AG08395 (cell line): ENCODE measurements at regions not wholly inside any gene's neighbourhood (a gene's known extent, or its start where the extent isn't known, plus 50 kb on each side); places are given as distances from the start of the nearest gene placed in this dataset.
"Not testable (repeated sequence)": the region's sequence is repeated elsewhere in the genome, so short reads cannot be mapped to it uniquely, and the experiment has no call there.

Experiments used
- DNase-seq: peaks from one replicate; pipeline ENCODE4 v3.0.0; 2012; ENCODE audit warnings: mixed read lengths, low spot score

DNA sequence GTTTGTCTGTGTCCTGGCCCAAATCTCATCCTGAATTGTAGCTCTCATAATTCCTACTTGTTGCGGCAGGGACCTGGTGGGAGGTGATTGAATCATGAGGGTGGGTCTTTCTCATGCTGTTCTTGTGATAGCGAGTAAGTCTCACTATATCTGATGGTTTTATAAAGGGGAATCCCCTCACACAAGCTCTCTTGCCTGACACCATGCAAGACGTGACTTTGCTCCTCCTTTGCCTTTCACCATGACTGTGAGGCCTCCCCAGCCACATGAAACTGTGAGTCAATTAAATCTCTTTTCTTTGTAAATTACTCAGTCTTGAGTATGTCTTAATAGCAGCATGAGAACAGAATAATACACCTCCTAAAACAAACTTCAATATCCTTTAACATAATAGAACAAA, 1065.6 kb downstream of the PLA2G4A start:
- DNase-seq, result no peak

DNA sequence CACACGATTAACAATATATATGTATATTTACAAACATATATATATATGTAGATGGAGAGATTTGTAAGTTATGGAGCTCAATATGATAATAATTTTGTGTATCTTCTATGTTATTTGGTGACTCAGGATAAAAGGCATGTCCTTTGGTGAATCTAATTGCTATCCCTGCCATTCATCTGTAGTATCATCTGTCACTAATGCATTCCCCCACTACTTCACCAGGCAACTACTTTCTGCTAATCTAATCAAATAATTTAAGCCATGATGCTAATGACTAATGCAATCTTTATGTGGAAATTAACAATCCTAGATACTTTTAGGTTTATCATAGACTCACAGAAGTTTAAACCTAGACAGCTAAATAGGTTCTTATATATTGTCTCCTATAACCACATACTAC, 1074.5 kb downstream of the PLA2G4A start:
- no peak for DNase-seq

DNA sequence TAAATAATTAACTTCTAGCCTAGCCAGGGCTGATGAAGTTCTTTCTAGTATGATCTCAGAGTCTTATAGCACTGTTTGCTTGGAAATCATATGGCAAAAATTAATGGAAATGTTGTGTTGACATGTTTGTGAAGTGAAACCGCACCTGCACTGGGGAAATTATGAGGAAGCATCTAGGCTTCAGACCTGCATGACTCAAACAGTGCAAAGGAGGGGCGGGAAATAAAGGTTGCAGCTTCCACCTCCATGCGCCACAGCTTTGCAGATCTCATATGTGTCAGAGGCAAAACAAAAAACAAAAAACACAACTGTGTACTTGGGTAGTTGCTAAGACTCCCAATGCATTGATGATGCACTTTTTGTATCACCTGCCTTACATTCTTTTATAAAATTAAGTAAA, 1080.6 kb downstream of the PLA2G4A start:
- no peak for DNase-seq

DNA sequence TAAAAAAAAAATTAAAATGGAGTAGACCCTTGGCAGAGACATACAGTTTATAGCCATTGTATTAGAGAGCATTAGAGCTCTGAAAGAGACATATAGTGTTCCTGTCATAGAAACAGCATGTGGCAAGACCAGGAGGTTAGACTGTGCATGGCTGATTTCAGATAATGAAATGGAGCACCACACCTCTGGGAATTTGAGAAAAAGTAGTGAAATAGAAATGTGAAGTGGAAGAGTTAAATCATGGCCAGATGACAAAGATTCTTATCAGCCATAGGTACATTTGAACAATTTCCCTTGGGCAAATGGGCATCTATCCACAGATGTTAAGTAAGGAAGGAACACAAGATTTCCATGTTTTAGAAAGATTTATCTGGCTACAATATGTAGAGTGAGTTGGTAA, 1083.1 kb downstream of the PLA2G4A start:
- no peak for DNase-seq

DNA sequence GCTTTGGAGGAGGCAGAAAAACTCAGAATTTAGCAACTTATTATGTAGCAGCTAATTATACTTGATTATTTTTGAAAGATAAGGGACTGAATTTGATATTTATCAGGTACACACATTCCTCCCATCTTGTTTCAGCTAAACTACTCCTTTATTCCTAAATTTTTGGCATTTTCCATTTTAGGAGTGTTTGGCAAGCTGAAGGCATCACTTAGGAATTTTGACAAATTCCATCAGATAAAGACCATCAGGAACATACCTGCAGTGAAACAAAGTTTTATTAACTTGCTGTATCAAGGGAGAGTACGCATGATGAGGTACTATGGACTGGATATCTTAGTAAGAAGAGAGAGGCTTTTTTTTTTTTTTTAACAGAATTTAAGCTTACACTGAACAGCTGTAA, 1092.2 kb downstream of the PLA2G4A start:
- no peak for DNase-seq

DNA sequence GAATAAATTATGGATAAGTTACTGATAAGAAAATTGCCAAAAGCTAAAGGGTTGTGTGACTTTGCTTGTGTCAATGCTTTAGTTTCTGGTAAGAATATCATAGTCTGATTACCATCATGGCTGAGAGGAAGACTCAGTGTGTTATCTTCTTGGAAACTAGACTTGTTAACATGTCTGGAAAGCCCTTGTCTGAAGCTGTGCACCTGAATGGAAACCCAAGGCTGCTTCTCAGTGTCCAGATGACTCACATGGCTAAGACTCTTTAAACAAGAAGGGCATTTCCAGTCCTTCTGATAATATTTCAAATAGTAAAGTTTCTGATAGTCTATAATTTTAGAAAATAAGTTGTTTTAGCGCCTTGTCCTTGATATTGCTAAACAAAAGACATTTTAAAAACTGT, 1092.7 kb downstream of the PLA2G4A start:
- no peak for DNase-seq

DNA sequence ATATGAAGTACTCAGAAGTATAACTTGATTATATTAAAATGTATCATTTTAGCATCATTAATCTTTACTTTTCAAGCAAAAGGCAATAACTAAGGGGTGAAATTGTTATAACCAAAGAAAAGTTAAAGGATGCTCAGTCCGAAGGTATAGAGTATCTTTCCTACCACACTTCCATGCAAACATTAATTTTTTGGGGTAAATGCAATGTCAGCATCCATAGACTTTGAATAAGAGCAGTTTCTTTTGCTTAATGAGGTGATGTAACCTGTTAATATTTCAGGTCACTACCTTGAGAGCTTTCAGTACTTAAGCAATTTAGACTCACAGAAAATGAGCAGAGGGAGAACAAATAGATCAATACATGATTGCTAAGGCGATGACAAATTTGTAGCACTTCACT, 1093.5 kb downstream of the PLA2G4A start:
- DNase-seq, result no peak

DNA sequence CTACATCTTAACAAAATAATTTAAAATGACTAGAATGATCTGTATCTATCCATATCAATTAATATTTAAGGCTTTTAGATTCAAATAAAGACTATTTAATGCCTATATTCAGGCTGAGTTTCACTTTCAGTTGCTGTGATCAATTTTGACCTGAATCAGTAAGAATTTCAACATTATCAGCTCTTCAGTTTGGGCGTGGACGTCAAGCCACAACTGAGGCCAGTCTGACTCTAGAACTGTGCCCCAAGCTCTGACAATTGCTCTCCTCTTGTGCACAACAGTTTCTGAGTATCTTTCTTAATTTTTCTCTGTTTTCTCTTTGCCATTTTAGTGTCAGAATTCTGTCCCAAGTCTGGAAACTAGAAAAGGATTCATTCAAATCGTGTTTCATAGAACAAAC, 1095.5 kb downstream of the PLA2G4A start:
- DNase-seq, result no peak

DNA sequence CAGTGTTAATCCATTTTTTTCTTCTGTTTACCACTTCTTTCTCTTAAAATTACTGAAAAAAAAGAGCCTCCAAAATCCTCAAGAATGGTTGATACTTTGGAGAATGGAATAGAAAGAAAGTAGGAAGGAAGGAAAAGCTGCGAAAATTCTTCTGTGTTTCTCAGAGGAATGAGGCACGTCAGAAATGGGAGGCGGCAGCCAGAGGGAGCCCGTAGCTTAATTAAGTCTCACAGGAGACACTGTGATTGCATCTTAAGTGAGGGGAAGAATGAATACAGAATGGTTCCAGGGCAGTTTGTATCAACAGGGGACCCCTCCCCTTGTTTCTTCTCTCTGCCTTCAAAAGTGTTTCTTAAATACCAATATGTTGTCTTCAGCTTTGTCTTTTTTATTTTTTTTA, 1099.5 kb downstream of the PLA2G4A start:
- no peak for DNase-seq

DNA sequence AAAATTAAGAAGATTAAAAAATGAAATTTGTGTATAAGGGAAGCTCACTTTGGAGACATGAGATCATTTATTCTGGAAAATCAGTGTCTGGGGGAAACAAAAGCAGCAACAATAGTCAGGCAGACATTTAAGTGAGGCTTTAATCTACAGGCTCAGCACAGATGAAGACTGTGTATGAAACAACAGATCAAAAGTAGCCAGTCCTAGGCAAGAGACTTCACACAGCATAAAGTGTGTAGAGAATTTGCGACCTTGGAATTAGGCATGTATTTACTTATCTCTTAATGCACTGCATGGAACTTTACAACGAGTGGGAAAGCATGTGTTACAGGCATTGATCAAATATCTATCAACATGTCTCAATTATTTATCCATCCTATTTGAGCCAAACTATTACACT, 1099.9 kb downstream of the PLA2G4A start:
- DNase-seq, result no peak

DNA sequence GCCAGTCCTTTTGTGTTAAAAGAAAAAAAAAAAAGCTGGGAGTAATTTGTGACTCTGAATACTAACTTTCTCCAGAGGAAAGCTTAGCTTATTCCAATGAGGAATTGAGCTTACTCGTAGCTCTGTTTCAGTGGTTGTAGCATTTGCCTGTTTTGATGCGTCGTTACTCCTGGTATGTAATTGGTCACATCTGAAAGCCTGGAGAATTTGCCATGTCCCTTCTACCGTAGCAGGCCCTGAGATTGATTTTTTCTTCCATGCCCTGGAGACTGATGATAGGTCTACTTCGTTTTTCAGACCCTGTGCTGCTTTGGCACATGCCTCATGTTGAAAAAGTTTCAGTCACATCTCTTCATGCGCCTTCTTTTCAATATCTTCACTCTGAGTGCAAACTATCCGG, 1103.0 kb downstream of the PLA2G4A start:
- DNase-seq, result no peak

DNA sequence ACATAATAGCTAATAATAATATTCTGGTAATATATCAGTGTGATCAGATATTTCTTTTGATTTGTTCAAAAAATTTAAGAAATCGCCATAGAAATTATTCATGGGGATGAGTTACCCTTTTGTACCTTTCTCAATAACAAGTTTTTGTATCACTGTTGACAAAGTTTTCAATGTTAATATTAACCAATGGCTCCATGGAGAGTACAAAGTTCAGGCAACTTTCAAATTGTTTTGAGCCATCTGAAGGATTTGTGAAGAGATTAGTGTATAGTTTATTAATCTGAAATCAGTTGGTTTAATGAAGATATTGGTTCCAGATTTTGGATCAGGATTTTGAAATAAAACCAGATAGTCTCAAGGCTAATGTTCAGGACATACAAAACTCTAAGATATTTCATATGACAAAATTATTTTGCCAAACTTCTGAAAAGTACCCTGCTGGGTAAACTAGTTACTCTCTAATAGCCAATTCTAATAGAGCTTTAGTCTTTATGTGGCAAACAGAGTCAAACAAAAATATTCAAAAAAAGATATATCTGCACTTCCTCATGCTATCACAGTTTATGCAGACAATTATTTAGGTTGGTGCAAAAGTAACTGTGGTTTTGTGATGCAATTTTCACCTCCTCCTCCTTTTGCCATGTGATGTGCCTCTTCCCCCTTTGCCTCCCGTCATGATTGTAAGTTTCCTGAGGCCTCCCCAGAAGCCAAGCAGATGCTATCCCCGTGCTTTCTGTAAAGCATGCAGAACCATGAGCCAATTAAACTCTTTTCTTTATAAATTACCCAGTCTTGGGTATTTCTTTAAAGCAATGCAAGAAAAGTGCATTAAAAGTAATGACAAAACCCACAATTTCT, 1105.0 kb downstream of the PLA2G4A start:
- no peak for DNase-seq

DNA sequence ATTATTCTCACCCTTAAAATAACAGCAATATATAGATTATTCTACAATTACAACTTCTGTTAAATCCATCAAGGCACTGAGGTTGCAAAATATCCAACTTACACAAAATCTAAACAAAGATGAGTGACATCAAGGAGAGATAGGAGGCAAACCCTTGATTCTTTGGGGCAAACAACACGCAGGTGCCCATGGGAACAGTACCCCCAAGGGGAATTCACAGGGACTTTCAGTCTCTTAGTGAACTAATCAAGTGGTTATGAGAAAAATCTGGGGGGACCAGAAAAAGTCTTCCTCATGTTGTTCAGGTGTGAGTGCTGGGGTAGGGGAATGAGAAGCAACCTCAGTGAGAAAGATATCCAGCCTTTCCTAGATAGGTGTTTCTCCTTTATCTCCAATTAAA, 1107.9 kb downstream of the PLA2G4A start:
- DNase-seq, result no peak

DNA sequence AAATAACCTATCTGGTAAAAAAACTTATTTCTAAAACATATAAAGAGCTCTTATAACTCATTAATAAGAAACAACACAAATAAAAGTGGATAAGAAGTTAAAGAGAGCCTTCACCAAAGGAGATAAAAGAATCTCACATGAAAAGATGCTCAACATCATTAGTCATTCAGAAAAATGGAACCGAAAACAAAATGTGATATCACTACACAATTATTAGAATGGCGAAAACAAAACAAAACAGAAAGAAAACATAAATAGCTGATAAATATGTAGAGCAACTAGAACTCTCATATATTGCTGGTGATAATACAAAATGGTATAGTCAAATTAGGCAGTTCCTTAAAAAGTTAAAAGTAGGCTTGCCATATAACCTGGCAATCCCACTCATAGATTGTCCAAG, 1109.3 kb downstream of the PLA2G4A start:
- DNase-seq, result no peak

DNA sequence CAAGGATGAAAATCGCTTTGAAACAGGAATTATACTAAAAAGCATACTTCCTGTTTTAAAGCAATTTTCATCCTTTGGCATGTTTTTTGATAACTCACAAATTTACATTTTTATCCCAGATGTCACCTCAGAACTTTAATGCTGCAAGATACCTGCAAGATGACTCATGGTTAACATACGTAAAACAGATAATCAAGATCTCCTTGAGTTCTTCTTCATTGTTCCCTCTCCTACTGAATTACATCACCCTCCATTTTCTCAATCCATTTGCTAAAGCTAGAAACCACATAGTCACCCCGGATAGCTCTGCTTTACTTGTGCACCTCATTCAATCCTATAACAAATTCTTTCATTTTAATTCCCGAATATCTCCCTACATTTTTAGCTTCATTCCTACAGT, 1114.2 kb downstream of the PLA2G4A start:
- no peak for DNase-seq

DNA sequence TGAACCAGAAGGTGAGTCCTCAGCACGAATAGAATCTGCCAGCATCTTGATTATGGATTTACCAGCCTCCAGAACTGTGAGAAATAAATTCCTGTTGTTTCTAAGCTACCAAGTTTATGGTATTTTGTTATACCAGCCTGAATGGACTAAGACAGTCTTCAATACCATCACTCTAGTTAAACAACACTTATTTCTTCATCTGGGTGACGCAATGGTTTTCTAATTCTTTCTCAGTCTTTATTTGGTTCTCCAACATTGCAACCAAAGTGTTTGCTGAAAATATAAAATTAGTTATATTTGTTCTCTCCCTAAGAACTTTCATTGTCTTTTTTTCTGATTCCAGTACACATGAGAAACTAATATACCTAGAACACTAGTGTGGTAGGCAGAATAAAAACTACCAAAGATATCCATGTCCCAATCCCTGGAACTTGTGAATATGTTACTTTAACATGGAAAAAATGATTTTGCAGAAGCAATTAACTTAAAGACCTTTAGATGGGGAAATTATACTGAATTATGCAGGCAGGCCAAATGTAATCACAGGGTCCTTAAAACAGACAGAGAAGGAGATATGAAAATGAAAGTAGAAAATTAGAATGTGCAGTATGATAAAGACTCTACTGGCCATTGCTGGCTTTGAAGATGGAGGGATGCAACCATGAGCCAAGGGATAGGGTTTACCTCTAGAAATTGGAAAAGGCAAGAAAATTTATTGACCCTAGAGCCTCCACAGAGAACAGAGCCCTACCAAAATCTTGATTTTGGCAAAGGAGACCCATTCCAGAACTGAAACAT, 1115.1 kb downstream of the PLA2G4A start:
- no peak for DNase-seq

DNA sequence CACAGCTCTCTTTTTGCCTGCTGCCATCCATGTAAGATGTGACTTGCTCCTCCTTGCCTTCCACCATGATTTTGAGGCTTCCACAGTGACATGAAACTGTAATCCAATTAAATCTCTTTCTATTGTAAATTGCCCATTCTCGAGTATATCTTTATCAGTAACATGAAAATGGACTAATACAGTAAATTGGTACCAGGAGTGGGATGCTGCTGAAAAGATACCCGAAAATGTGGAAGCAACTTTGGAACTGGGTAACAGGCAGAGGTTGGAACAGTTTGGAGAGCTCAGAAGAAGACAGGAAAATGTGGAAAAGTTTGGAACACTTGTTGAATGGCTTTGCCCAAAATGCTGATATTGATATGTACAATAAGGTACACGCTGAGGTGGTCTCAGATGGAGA, 1117.9 kb downstream of the PLA2G4A start:
- DNase-seq, result not testable (repeated sequence)

DNA sequence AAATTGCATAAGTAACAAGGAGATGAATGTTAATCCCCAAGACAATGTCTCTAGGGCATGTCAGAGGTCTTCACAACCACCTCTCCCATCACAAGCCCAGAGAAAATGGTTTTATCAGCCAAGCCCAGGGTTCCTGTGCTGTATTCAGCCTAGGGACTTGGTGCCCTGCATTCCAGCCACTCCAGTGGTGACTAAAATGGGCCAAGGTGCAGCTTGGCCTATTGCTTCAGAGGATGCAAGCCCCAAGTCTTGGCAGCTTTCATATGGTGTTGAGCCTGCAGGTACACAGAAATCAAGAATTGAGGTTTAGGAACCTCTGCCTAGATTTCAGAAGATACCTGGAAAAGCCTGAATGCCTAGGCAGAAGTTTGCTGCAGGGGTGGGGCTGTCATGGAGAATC, 1118.6 kb downstream of the PLA2G4A start:
- no peak for DNase-seq

DNA sequence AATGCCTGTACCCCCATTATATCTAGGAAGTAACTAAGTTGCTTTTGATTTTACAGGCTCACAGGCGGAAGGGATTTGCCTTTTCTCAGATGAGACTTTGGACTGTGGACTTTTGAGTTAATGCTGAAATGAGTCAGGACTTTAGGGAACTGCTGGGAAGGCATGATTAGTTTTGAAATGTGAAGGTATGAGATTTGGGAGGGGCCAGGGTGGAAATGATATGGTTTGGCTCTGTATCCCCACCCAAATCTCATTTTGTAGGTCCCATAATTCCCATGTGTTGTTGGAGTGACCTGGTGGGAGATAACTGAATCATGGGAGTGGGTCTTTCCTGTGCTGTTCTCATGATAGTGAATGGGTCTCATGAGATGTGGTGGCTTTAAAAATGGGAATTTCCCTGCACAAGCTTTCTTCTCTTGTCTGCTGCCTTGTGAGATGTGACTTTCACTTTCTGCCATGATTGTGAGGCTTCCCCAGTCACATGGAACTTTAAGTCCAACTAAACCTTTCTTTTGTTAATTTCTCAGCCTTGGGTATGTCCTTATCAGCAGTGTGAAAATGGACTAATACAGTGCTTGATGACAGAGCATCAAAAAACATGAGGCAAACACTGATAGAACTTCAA, 1119.5 kb downstream of the PLA2G4A start:
- no peak for DNase-seq

DNA sequence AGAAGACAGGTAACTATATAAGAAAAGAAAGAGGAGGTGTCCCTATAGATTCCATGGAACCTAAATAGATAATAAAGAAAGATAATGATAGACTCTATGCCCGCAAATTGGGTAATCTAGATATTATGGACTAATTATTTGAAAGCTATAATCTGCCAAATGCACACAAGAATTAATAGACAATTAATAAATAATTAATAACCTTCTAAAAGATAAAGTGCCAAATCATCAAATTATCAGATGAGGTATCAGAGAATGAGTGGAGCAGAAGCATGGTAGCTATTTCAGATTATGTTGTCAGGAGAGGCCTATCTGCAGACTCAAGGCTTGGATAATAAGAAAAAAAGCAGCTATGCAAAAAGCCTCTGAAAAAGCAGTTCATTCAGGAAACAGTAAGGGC, 1120.8 kb downstream of the PLA2G4A start:
- DNase-seq, result no peak

DNA sequence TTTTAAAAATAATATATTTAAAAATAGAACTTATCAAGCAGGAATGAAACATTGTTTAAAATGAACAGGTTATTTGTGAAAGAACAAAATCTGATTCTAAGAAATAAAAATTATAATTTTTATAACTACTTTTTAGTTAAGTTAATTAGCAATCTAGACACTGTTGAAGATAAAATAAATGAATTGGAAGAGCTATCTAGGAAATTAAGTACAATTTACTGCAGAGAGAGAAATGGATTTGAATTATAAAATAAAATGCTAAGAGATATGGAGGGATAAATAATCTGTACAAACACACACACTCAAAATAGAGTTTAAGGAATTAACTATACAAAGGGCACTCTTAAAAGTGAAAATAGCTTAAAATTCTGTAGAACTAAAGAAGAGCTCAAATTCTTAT, 1123.1 kb downstream of the PLA2G4A start:
- DNase-seq, result no peak

DNA sequence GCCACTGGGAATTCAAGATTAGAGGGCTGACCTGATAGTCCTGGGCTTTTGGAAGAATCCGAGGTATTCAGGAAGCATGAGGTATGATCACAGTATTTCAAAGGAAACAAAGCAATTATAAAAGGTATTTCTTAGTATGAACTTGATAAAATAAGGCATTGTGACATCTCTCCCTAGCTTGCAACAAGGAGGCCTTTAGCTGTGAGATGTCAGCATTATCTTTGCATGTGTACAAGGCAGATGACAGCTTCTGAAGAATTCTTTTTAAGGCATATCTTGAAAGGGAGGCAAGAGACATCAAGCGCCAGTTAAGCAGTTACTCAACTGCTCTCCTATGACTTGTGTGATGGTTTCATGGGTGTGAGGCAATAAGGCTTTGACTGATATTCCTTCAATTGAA, 1123.7 kb downstream of the PLA2G4A start:
- no peak for DNase-seq

DNA sequence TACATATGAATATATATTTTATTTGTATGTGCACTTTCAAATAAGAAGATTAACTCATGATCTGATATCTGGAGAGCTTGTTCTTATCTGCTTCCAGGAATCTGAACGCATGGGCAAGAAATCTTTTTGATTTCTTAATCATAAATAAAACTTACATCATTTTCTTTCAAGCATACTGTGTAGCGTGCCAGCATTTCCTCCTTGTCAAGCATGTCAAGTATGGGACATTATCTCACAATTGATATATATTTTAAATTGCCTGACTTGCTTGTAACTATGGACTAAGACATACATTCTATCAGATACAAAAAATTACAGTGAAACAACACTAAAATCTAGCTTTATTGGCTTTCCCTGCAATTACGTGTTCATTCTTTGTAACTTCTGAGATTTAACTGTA, 1128.2 kb downstream of the PLA2G4A start:
- no peak for DNase-seq
